Muscle layer of duodenum (tissue), 2 donors: ENCODE measurements at regions not wholly inside any gene's neighbourhood (a gene's known extent, or its start where the extent isn't known, plus 50 kb on each side); places are given as distances from the start of the nearest gene placed in this dataset.

Source experiments
- H3K27ac ChIP-seq: one replicate; pipeline ENCODE4 v1.7.0; 2013; ENCODE audit warnings: mild to moderate bottlenecking, low read length
- H3K27me3 ChIP-seq: one replicate; pipeline ENCODE4 v1.7.0; 2013; ENCODE audit warnings: low read depth, mild to moderate bottlenecking, control low read depth, low read length
- H3K36me3 ChIP-seq, 2 donors: one replicate each; pipeline ENCODE4 v1.7.0; 2013; ENCODE audit warnings: low read length in 2 of 2, control low read depth in 1 of 2, mild to moderate bottlenecking in 1 of 2; ENCODE audit not compliant: insufficient read depth in 2 of 2, control insufficient read depth in 1 of 2
- H3K4me1 ChIP-seq, 2 donors: one replicate each; pipeline ENCODE4 v1.7.0; 2013; ENCODE audit warnings: low read length in 2 of 2, mild to moderate bottlenecking in 2 of 2, control low read depth in 1 of 2, moderate library complexity in 1 of 2; ENCODE audit not compliant: insufficient read depth in 2 of 2, control insufficient read depth in 1 of 2
- H3K4me3 ChIP-seq, 2 donors: one replicate each; pipeline ENCODE4 v1.7.0; 2013; ENCODE audit warnings: low read length in 2 of 2, low read depth in 1 of 2, mild to moderate bottlenecking in 1 of 2
- H3K9me3 ChIP-seq, 2 donors: one replicate each; pipeline ENCODE4 v1.7.0; 2013; ENCODE audit warnings: low read length in 2 of 2, control low read depth in 1 of 2, mild to moderate bottlenecking in 1 of 2; ENCODE audit not compliant: control insufficient read depth in 1 of 2
- donor health status: healthy.

GRCh38 chr2:45191146-45191863, 182.1 kb upstream of the SIX2 start:
- H3K4me1 ChIP-seq, result no peaks in the 10 kb centered on the region
- H3K27ac ChIP-seq, result no peak overlapping the region
- no peaks in the 10 kb centered on the region for H3K9me3 ChIP-seq
- no peaks in the 10 kb centered on the region for H3K36me3 ChIP-seq
- no peaks in the 10 kb centered on the region for H3K27me3 ChIP-seq
- H3K4me3 ChIP-seq, result no peak overlapping the region

- no peaks in the 10 kb centered on the region for H3K4me1 ChIP-seq
- no peaks in the 10 kb centered on the region for H3K36me3 ChIP-seq
- H3K27ac ChIP-seq, result no peak overlapping the region
- H3K4me3 ChIP-seq, result no peak overlapping the region
- H3K9me3 ChIP-seq, result no peaks in the 10 kb centered on the region
- H3K27me3 ChIP-seq, result no peaks in the 10 kb centered on the region
Observed at GRCh38 chr2:45190481-45190942, 181.3 kb upstream of the SIX2 start.

GRCh38 chr2:45184606-45185005, 175.4 kb upstream of the SIX2 start:
- Histone ChIP-seq H3K36me3 (no peaks in the 10 kb centered on the region), H3K4me3 (no peak overlapping the region), H3K9me3 (no peaks in the 10 kb centered on the region), H3K27me3 (no peaks in the 10 kb centered on the region), H3K4me1 (no peaks in the 10 kb centered on the region), H3K27ac (no peak overlapping the region)

- no peak overlapping the region for H3K4me3 ChIP-seq
- H3K27me3 ChIP-seq, result no peaks in the 10 kb centered on the region
- no peaks in the 10 kb centered on the region for H3K9me3 ChIP-seq
- no peaks in the 10 kb centered on the region for H3K4me1 ChIP-seq
- no peak overlapping the region for H3K27ac ChIP-seq
- no peaks in the 10 kb centered on the region for H3K36me3 ChIP-seq
Observed at GRCh38 chr2:45182667-45183295, 173.5 kb upstream of the SIX2 start.

- Histone ChIP-seq H3K36me3 (no peaks in the 10 kb centered on the region), H3K4me3 (no peak overlapping the region), H3K4me1 (no peaks in the 10 kb centered on the region), H3K27ac (no peak overlapping the region), H3K9me3 (peaks cover 0 to 5% of the 10 kb centered on the region in 2 donors), H3K27me3 (no peaks in the 10 kb centered on the region)
Observed at GRCh38 chr2:45180779-45181178, 171.5 kb upstream of the SIX2 start.

- H3K27ac ChIP-seq, result no peak overlapping the region
- H3K4me1 ChIP-seq, result no peaks in the 10 kb centered on the region
- no peak overlapping the region for H3K4me3 ChIP-seq
- no peaks in the 10 kb centered on the region for H3K27me3 ChIP-seq
- peaks cover 0 to 5% of the 10 kb centered on the region in 2 donors for H3K9me3 ChIP-seq
- H3K36me3 ChIP-seq, result no peaks in the 10 kb centered on the region
Observed at GRCh38 chr2:45180033-45180746, 170.9 kb upstream of the SIX2 start.

GRCh38 chr2:45178854-45179253, 169.6 kb upstream of the SIX2 start:
- H3K27me3 ChIP-seq, result no peaks in the 10 kb centered on the region
- no peak overlapping the region for H3K27ac ChIP-seq
- H3K36me3 ChIP-seq, result no peaks in the 10 kb centered on the region
- H3K4me3 ChIP-seq, result no peak overlapping the region
- H3K4me1 ChIP-seq, result no peaks in the 10 kb centered on the region
- H3K9me3 ChIP-seq, result peaks cover 0 to 5% of the 10 kb centered on the region in 2 donors

- Histone ChIP-seq H3K27ac (no peak overlapping the region), H3K4me1 (no peaks in the 10 kb centered on the region), H3K27me3 (no peaks in the 10 kb centered on the region), H3K9me3 (peaks cover 0 to 5% of the 10 kb centered on the region in 2 donors), H3K4me3 (no peak overlapping the region), H3K36me3 (no peaks in the 10 kb centered on the region)
Observed at GRCh38 chr2:45178359-45178758, 169.1 kb upstream of the SIX2 start.

GRCh38 chr2:45177870-45178269, 168.6 kb upstream of the SIX2 start:
- H3K27ac ChIP-seq, result no peak overlapping the region
- H3K4me1 ChIP-seq, result no peaks in the 10 kb centered on the region
- peaks cover 0 to 5% of the 10 kb centered on the region in 2 donors for H3K9me3 ChIP-seq
- no peak overlapping the region for H3K4me3 ChIP-seq
- H3K36me3 ChIP-seq, result no peaks in the 10 kb centered on the region
- H3K27me3 ChIP-seq, result no peaks in the 10 kb centered on the region

- Histone ChIP-seq H3K27me3 (peaks cover under 1% of the 10 kb centered on the region), H3K4me3 (no peak overlapping the region), H3K27ac (no peak overlapping the region), H3K4me1 (no peaks in the 10 kb centered on the region), H3K36me3 (no peaks in the 10 kb centered on the region), H3K9me3 (peaks cover 0 to 5% of the 10 kb centered on the region in 2 donors)
Observed at GRCh38 chr2:45176390-45176789, 167.1 kb upstream of the SIX2 start.

- no peak overlapping the region for H3K4me3 ChIP-seq
- no peak overlapping the region for H3K27ac ChIP-seq
- peaks cover 0 to 5% of the 10 kb centered on the region in 2 donors for H3K9me3 ChIP-seq
- peaks cover 0 to 15% of the 10 kb centered on the region in 2 donors for H3K4me1 ChIP-seq
- H3K27me3 ChIP-seq, result peaks cover 24% of the 10 kb centered on the region
- no peaks in the 10 kb centered on the region for H3K36me3 ChIP-seq
Observed at GRCh38 chr2:45173513-45173912, 164.3 kb upstream of the SIX2 start.
